ENCODE measurements at regions not wholly inside any gene's neighbourhood (a gene's known extent, or its start where the extent isn't known, plus 50 kb on each side); places are given as distances from the start of the nearest gene placed in this dataset.

GRCh38 chr6:99709062-99709461 lies 102.4 kb downstream of the PRDM13 start:
- TF ChIP-seq POLR2A (IDR thresholded peaks at IDR 0.05; ENCODE audit: low read length) (no peak), GATA1 (IDR thresholded peaks at IDR 0.05; ENCODE audit: low read depth, low read length) (no peak)
